ENCODE measurements at regions not wholly inside any gene's neighbourhood (a gene's known extent, or its start where the extent isn't known, plus 50 kb on each side); places are given as distances from the start of the nearest gene placed in this dataset.
"Not testable (repeated sequence)": the region's sequence is repeated elsewhere in the genome, so short reads cannot be mapped to it uniquely, and the experiment has no call there.

GRCh38 chr9:102355982-102356381 lies 617.5 kb upstream of the GRIN3A start:
- DNase-seq = no peak

DNA sequence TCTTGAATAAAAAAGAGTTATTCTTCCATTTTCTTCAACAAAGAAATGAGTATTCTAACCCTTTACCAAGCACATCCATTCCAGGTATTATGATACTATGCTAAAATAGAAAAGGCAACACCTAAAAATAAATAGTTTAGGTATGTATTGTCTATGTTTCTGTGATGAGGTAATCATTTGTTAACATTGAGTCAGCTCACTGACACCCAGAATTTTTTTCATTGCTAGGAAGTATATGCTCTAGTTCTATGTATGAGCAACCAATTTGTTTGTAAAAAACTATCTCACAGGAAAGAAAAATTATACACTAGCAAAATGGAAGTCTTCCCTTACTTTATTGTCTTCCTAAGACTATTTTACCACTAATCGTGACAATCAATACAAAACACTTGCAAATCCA lies 615.6 kb upstream of the GRIN3A start:
- no peak for DNase-seq

- not testable (repeated sequence) for DNase-seq
Measured at GRCh38 chr9:102337471-102337870, 599.0 kb upstream of the GRIN3A start.

DNA sequence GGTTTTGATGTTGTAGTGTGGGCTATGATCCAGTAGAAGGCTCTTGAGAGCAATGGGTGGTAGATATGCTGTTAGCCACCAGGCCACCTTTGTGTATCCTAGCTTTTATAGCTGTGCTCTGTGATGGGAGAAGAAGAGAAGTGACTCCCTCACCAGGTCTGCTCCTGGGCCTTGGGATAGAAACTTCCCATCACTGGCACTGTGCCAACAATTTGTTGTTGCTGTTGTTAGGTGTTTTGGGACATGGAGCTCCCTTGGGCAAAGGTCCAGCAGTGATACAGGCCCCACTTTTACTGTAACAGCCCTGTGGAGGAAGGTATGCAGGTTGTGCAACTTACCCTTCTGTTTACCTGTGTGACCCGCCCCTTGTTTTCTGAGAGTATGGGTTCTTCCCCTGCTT lies 570.9 kb upstream of the GRIN3A start:
- no peak for DNase-seq

GRCh38 chr9:102295188-102295587 lies 556.7 kb upstream of the GRIN3A start:
- DNase-seq = no peak

DNA sequence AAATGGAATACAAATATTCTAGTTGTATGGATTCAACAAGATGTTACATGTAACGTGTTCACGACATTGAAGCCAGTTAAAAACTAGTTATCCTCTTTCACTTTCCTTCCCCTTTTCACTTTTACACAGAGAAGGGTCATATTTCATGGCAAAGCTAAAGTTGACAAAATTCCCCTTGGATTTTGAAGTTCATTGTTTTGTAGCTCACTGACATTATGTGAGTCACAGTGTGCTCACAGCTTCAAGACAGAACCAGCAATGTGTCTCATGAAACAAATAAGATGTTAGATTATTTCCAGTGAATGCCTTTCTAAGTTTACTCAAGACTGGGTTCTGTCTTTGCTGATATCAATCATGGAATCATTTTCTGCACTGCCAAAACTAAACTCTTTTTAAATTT lies 535.5 kb upstream of the GRIN3A start:
- no peak for DNase-seq

DNA sequence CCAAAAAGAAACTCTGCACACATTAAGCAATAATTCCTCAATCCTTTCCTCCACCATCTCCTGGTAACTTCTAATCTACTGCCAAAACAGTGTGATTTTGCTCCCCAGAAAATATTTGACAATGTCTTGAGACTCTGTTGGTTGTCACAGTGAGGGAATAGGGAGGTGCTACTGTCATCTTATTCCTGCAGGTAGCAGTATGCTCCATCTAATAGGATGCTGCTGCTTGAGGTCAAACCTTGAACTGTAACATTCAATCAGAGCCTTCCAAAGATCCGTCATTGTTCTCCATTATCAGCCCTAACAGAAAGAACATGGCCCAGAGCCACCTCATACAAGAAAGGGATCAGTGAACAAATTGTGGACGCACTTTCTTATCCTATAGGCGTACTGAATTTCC lies 514.7 kb upstream of the GRIN3A start:
- no peak for DNase-seq

DNA sequence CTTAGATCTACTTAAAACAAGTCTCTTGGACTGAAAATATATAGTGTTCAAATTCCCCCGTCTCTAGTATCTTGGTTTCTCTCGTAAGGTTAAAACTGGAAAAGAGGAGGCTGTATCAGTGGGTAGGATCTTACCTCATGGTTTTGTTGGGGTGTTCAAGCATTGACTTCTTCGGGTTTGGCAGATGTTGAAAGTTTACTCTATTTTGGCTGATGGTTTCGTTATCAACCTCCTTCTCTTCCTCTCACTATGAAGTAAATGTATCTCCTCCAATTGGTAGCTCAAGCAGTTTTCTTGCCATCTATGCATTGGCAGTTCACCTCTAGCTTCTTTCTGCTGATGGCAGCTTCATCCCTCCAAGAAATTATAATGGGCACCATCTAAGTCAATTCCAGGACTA lies 506.5 kb upstream of the GRIN3A start:
- no peak for DNase-seq

DNA sequence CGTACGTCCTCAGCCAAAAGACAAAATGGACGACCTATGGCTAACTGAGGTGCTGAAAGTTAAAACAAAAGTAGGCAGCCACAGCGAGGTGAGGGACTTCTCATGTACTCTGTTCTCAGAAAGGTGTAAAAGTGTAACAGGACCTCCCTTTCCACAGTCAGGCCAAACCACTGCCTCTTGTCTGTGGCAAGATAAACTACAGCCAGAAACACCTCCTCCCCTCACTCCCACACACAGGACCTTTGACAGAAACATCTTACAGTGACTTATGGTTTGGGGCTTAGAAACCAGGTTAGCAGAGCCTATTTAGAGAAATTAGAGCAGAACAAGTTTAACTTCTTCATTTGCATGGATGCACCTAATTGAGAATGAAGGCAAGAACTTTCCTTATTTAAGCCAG lies 499.1 kb upstream of the GRIN3A start:
- DNase-seq = no peak

DNA sequence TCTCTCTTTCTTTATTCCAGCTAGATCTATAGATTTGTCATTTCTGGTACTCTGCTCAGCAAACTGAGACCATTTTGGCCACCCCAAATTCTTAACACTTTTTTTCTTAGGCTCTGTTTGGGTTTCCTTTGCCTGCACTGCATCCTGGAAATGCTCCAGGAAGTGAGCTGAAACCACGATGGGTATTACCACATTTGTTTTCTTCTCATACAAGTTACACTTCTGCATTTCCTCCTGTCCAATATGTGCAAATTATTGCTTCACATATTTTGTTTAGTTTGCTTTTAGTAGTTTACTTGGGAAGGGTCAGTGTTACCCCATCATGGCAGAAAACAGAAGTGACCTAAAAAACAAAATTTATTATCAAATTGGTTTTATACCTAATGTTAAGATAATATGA lies 498.6 kb upstream of the GRIN3A start:
- no peak for DNase-seq

DNA sequence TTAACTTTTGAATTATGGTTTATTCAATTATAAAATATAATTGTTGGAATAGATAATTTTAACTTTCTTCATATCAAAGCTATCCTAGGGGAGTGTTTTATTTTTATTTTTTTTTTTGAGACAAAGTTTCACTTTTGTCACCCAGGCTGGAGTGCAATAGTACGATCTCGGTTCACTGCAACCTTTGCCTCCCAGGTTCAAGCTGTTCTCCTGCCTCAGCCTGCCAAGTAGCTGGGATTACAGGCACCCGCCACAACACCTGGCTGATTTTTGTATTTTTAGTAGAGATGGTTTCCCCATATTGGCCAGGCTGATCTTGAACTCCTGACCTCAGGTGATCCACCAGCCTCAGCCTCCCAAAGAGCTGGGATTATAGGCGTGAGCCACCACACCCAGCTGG lies 489.0 kb upstream of the GRIN3A start:
- DNase-seq = not testable (repeated sequence)

DNA sequence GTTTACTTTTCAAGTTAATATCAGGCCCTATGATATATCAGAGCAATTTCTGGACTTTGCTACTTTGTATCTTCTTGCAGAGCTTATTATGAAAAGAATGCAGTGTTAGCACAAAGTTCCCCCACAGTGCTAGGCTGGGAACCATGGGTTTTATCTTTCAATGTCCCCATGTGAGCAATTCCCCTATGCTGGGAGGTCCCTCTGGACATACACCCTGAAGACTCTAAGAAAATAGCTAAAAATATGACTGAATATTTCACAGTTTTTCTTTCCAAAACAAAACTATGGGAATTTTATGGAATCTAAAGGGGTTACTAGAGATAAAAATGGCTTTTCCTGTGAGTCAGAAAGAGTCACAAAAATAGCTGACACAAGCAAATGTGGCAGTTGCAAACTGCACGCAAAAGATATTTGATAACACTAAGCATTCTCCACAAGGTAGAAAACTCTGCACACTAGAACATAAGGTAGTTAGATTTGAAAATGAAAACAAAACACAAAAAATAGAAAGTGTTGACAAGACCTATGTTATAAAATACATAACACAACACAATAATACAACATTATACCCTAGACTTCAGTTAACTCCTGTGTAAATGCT lies 487.5 kb upstream of the GRIN3A start:
- DNase-seq = no peak

DNA sequence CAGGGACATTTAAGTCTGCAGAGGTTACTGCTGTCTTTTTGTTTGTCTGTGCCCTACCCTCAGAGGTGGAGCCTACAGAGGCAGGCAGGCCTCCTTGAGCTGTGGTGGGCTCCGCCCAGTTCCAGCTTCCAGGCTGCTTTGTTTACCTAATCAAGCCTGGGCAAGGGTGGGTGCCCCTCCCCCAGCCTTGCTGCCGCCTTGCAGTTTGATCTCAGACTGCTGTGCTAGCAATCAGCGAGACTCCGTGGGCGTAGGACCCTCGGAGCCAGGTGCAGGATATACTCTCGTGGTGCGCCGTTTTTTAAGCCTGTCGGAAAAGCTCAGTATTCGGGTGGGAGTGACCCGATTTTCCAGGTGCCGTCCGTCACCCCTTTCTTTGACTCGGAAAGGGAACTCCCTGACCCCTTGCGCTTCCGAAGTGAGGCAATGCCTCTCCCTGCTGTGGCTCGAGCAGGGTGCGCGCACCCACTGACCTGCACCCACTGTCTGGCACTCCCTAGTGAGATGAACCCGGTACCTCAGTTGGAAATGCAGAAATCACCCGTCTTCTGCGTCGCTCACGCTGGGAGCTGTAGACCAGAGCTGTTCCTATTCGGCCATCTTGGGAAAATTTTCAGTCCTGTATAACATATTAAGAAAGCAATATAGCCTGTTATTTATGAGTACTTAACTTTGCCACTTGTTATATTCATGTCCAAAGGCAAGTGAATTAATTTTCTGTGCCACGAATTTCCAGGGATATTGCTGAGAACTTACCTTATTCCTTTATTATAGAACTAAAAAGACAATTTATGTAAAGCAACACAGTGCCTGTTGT lies 485.1 kb upstream of the GRIN3A start:
- not testable (repeated sequence) for DNase-seq

GRCh38 chr9:102209176-102209575 lies 470.7 kb upstream of the GRIN3A start:
- DNase-seq = peak; percentile 21

DNA sequence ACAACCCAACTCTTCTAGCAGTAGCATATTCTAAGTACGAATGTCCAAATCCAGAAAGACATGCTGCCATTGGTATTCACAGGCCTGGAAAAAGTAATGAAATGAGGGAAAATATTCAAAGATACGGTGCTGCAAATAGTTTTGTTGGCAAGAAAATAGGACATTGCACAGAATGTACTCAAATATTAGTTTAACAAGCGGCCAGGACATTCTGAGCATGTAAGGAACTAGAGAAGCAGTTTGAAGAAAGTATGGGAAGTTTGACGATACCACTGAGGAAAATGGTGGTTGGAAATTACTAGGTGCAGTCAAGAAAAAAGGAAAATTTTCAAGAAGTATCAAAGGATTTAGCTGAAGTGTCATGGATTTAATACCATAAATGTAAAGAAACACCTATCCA lies 468.0 kb upstream of the GRIN3A start:
- no peak for DNase-seq

GRCh38 chr9:102205251-102205650 lies 466.8 kb upstream of the GRIN3A start:
- no peak for DNase-seq

DNA sequence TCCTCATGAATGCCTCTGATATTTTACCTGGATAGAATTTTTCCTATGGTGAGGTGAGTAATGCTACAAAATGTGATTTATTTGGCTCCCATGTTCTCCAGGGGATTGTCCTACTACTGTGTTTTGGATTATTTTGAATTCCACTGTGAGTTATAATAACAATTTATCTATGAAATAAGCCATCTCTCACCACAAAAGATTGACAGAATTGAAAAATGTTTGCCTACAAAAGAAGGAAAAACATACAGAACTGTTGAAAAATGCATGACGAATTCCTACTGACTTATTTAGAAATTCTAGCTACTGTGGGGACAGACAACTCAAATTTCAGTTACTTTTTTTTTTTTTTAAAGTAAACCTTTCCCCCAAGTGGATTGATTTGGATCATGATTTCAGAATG lies 463.7 kb upstream of the GRIN3A start:
- DNase-seq = no peak

- DNase-seq = no peak
Measured at GRCh38 chr9:102185962-102186361, 447.5 kb upstream of the GRIN3A start.

GRCh38 chr9:102185371-102185770 lies 446.9 kb upstream of the GRIN3A start:
- DNase-seq = no peak

- DNase-seq = no peak
Measured at GRCh38 chr9:102178811-102179210, 440.4 kb upstream of the GRIN3A start.

DNA sequence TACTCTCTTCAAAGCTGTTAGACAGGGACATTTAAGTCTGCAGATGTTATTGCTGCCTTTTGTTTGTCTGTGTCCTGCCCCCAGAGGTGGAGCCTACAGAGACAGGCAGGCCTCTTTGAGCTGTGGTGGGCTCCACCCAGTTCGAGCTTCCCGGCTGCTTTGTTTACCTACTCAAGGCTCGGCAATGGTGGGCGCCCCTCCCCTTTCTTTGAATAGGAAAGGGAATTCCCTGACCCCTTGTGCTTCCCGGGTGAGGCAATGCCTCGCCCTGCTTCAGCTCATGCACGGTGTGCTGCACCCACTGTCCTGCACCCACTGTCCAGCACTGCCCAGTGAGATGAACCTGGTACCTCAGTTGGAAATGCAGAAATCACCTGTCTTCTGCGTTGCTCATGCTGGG lies 435.8 kb upstream of the GRIN3A start:
- DNase-seq = not testable (repeated sequence)

DNA sequence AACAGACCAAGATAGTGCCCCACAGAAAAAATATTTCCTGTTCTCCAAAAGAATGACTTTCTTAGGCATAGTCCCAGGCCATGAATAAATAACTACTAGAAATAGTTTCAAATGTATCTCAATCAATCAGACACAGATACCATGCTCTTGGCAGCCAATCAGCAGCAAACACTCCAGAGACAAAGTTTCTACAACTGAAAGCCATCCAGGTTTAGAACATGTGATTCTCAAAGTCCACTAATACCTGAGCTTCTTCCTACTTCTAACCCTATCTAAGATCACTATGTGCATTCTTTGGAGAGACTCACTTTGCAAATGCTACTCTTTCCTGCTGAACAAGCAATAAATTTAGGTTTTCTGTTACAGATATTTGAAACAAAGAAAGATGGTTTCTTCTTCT lies 425.8 kb upstream of the GRIN3A start:
- no peak for DNase-seq

GRCh38 chr9:102153081-102153480 lies 414.6 kb upstream of the GRIN3A start:
- DNase-seq = not testable (repeated sequence)

DNA sequence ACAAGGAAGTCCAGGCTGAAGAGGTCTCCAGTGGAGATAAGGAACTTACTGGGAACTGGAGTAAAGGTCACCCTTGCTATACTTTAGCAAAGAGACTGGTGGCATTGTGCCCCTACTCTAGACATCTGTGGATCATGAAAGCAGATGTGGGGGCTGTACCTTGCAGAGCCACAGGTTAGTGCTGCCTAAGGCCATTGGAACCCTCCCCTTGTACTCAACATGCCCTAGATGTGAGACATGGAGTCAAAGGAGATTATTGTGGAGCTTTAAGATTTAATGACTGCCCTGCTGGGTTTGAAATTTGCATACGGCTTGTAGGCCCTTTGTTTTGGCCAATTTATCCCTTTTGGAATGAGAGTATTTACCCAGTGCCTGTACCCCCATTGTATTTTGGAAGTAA lies 397.3 kb upstream of the GRIN3A start:
- DNase-seq = no peak

GRCh38 chr9:102124465-102124864 lies 386.0 kb upstream of the GRIN3A start:
- no peak for DNase-seq

Data from NCI-H446 treated with DMSO at 0.1 percent for 48 hours (cell line).